DND-41 (cell line): ENCODE measurements at regions not wholly inside any gene's neighbourhood (a gene's known extent, or its start where the extent isn't known, plus 50 kb on each side); places are given as distances from the start of the nearest gene placed in this dataset.
"Not testable (repeated sequence)": the region's sequence is repeated elsewhere in the genome, so short reads cannot be mapped to it uniquely, and the experiment has no call there.

Source experiments
- ATAC-seq: fragments of 200-7000 bp; cut with Tn5 transposase; 3 replicates; pipeline ENCODE4 v1.9.1; 2021; ENCODE audit warnings: low read depth; ENCODE audit not compliant: insufficient read depth
- DNase-seq: peaks from one replicate; pipeline ENCODE4 v3.0.0-alpha.2; 2020
- H2AFZ ChIP-seq: 2 replicates; pipeline ENCODE4 v1.6.0; 2012; ENCODE audit warnings: low read depth, low read length
- H3K27ac ChIP-seq: 2 replicates; pipeline ENCODE4 v1.5.1; 2012; ENCODE audit warnings: low read length, inconsistent platforms
- H3K27me3 ChIP-seq: fragments of 200-600 bp; sonication (generic); 2 replicates; pipeline ENCODE4 v1.6.0; 2012; ENCODE audit warnings: low read length, mild to moderate bottlenecking, inconsistent platforms; ENCODE audit not compliant: insufficient read depth, poor library complexity
- H3K36me3 ChIP-seq: 2 replicates; pipeline ENCODE4 v1.5.1; 2012; ENCODE audit warnings: low read length, inconsistent platforms; ENCODE audit not compliant: insufficient read depth
- H3K4me1 ChIP-seq: 2 replicates; pipeline ENCODE4 v1.5.1; 2012; ENCODE audit warnings: mild to moderate bottlenecking, low read length; ENCODE audit not compliant: insufficient read depth
- H3K4me2 ChIP-seq: 2 replicates; pipeline ENCODE4 v1.6.0; 2012; ENCODE audit warnings: mild to moderate bottlenecking, moderate library complexity, low read length, inconsistent platforms; ENCODE audit not compliant: insufficient read depth
- H3K4me3 ChIP-seq, 2 experiments: fragments of 200-600 bp in 1 of 2; shearing (Covaris generic) in 1 of 2; 2 replicates each; pipeline ENCODE4 v1.5.1; 2012 to 2016; ENCODE audit warnings: inconsistent platforms in 2 of 2, low read length in 2 of 2, mild to moderate bottlenecking in 2 of 2, low read depth in 1 of 2, moderate library complexity in 1 of 2
- H3K79me2 ChIP-seq: 2 replicates; pipeline ENCODE4 v1.6.0; 2012; ENCODE audit warnings: low read length, inconsistent platforms; ENCODE audit not compliant: insufficient read depth
- H3K9ac ChIP-seq: 2 replicates; pipeline ENCODE4 v1.6.0; 2012; ENCODE audit warnings: low read depth, mild to moderate bottlenecking, inconsistent platforms, low read length, moderate library complexity
- H3K9me3 ChIP-seq: 2 replicates; pipeline ENCODE4 v1.5.1; 2012; ENCODE audit warnings: low read length, moderate library complexity, mild to moderate bottlenecking, inconsistent platforms; ENCODE audit not compliant: insufficient read depth, severe bottlenecking
- H4K20me1 ChIP-seq: 2 replicates; pipeline ENCODE4 v1.6.0; 2012; ENCODE audit warnings: low read length; ENCODE audit not compliant: insufficient read depth
- EZH2 ChIP-seq: IDR thresholded peaks from 3 replicates; pipeline ENCODE4 v1.6.1; 2012; ENCODE audit warnings: borderline replicate concordance, low read depth, mild to moderate bottlenecking, moderate library complexity, low read length, inconsistent platforms; ENCODE audit not compliant: severe bottlenecking
- TF ChIP-seq, protein P1 (sequence below): IDR thresholded peaks from 2 replicates; pipeline ENCODE4 v1.5.1; 2012; ENCODE audit warnings: borderline replicate concordance, low read length, moderate library complexity, mild to moderate bottlenecking; ENCODE audit not compliant: poor library complexity, severe bottlenecking; ENCODE audit errors: extremely low read depth

DNA sequence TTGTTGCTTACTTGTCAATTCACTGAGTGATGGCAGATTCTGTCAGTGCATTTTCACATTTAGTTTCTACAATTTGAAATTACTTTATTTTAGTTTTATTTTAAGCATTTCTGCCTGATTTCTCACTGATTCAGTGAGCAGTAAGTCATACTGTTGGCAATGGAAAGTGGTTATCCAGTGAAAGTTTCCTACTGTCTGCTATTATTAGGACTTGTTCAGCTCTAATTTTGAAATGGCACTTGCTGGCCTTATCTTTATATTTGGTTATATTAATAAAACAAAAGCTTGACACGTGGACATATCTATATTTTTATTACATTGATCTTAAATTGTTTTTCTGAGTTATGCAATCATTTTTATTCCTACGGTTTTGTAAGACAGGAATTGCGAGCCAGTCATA is 871.8 kb upstream of the SLC35B3 start:
- Histone ChIP-seq H3K27ac (no peak overlapping the region), H3K36me3 (no peaks in the 10 kb centered on the region), H3K9me3 (no peaks in the 10 kb centered on the region), H3K4me2 (no peak overlapping the region), H3K9ac (no peak overlapping the region), H2AFZ (no peak overlapping the region), H3K79me2 (no peaks in the 10 kb centered on the region), H3K4me3 (no peak overlapping the region), H3K27me3 (no peaks in the 10 kb centered on the region), H3K4me1 (no peaks in the 10 kb centered on the region), H4K20me1 (no peaks in the 10 kb centered on the region)
- DNase-seq (no peak), ATAC-seq (no peak)
- TF ChIP-seq, protein P1, sequence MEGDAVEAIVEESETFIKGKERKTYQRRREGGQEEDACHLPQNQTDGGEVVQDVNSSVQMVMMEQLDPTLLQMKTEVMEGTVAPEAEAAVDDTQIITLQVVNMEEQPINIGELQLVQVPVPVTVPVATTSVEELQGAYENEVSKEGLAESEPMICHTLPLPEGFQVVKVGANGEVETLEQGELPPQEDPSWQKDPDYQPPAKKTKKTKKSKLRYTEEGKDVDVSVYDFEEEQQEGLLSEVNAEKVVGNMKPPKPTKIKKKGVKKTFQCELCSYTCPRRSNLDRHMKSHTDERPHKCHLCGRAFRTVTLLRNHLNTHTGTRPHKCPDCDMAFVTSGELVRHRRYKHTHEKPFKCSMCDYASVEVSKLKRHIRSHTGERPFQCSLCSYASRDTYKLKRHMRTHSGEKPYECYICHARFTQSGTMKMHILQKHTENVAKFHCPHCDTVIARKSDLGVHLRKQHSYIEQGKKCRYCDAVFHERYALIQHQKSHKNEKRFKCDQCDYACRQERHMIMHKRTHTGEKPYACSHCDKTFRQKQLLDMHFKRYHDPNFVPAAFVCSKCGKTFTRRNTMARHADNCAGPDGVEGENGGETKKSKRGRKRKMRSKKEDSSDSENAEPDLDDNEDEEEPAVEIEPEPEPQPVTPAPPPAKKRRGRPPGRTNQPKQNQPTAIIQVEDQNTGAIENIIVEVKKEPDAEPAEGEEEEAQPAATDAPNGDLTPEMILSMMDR, result no peak
- TF ChIP-seq EZH2, result no peak

DNA sequence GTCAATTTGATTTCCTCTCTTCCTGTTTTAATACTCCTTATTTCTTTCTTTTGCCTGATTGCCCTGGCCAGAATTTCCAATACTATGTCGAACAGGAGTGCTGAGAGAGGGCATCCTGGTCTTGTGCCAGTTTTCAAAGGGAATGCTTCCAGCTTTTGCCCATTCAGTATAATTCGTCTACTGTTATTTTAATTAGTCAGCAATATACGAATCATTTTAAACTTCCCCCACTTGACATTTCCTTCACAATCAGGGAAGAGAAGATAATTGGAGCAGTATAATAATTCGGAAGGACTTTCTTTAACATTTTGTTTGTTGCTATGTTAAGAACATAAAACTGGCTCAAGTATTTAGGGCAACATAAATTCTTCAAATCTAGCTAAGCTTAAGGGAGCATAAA is 860.3 kb upstream of the SLC35B3 start:
- Histone ChIP-seq H3K27me3 (no peaks in the 10 kb centered on the region), H2AFZ (no peak overlapping the region), H3K36me3 (no peaks in the 10 kb centered on the region), H3K4me3 (no peak overlapping the region), H3K9ac (no peak overlapping the region), H4K20me1 (no peaks in the 10 kb centered on the region), H3K79me2 (no peaks in the 10 kb centered on the region), H3K4me2 (no peak overlapping the region), H3K27ac (no peak overlapping the region), H3K9me3 (no peaks in the 10 kb centered on the region), H3K4me1 (no peaks in the 10 kb centered on the region)
- DNase-seq, result no peak
- TF ChIP-seq, protein P1, result no peak
- no peak for TF ChIP-seq EZH2
- ATAC-seq, result no peak

DNA sequence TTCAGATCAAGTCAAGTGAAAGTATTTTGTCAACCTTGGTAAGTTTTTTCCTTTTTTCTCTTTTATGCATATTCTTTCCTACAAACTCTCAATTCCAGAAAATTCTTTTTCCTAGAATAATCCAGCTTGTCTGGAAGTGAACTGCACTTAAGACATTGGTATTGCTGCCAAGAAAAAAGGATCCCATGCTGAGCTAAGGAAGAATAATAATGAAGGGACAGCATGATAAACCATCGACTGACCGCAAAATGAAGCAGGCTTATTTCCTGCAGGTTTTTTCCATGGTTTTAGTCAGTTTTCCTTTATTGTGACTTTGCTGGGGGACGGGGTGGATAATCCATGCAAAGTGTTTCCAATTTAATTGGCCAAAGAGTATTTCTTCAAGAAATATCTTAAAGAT is 857.6 kb upstream of the SLC35B3 start:
- Histone ChIP-seq H3K9ac (no peak overlapping the region), H3K9me3 (no peaks in the 10 kb centered on the region), H3K4me3 (no peak overlapping the region), H3K4me1 (no peaks in the 10 kb centered on the region), H3K4me2 (no peak overlapping the region), H4K20me1 (no peaks in the 10 kb centered on the region), H2AFZ (no peak overlapping the region), H3K27me3 (no peaks in the 10 kb centered on the region), H3K79me2 (no peaks in the 10 kb centered on the region), H3K36me3 (no peaks in the 10 kb centered on the region), H3K27ac (no peak overlapping the region)
- ATAC-seq, result no peak
- TF ChIP-seq EZH2, result no peak
- TF ChIP-seq, protein P1, result no peak
- DNase-seq, result no peak

DNA sequence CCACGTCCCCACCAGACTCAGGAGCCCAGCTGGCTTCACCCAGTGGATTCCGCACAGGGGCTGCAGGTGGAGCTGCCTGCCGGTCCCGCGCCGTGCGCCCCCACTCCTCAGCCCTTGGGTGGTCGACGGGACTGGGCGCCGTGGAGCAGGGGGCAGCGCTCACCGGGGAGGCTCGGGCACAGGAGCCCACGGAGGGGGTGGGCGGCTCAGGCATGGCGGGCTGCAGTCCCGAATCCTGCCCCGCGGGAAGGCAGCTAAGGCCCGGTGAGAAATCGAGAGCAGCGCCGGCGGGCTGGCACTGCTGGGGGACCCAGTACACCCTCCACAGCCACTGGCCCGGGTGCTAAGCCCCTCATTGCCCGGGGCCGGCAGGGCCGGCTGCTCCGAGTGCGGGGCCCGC is 855.0 kb upstream of the SLC35B3 start:
- H3K36me3 ChIP-seq, H3K79me2 ChIP-seq, H4K20me1 ChIP-seq, ATAC-seq, H3K4me3 ChIP-seq, H2AFZ ChIP-seq, H3K4me2 ChIP-seq, H3K9me3 ChIP-seq, DNase-seq, H3K27ac ChIP-seq, H3K27me3 ChIP-seq, H3K9ac ChIP-seq, H3K4me1 ChIP-seq: not testable (repeated sequence)
